Fibroblast of skin of right quadriceps (primary cell): ENCODE measurements at regions not wholly inside any gene's neighbourhood (a gene's known extent, or its start where the extent isn't known, plus 50 kb on each side); places are given as distances from the start of the nearest gene placed in this dataset.
A peak's percentile ranks its signal among the peaks of the same experiment; 100 is the strongest.
"Not testable (repeated sequence)": the region's sequence is repeated elsewhere in the genome, so short reads cannot be mapped to it uniquely, and the experiment has no call there.

Experiments used
- DNase-seq: peaks from one replicate; pipeline ENCODE4 v3.0.0-alpha.2; 2013

GRCh38 chr3:159238646-159239045 lies 436.8 kb downstream of the MFSD1 start:
- DNase-seq = peak; percentile 10

- peak; percentile 59 for DNase-seq
Observed at GRCh38 chr3:159239059-159239458, 437.2 kb downstream of the MFSD1 start.

GRCh38 chr3:159244933-159245332 lies 443.1 kb downstream of the MFSD1 start:
- DNase-seq = no peak

- DNase-seq = peak; percentile 44
Observed at GRCh38 chr3:159245871-159246270, 444.0 kb downstream of the MFSD1 start.

GRCh38 chr3:159246385-159246784 lies 444.5 kb downstream of the MFSD1 start:
- DNase-seq = no peak

- no peak for DNase-seq
Observed at GRCh38 chr3:159249472-159250174, 447.8 kb downstream of the MFSD1 start.

- DNase-seq = no peak
Observed at GRCh38 chr3:159250961-159251360, 449.1 kb downstream of the MFSD1 start.

- peak; percentile 87 for DNase-seq
Observed at GRCh38 chr3:159252274-159252673, 450.4 kb downstream of the MFSD1 start.

- DNase-seq = peak; percentile 70
Observed at GRCh38 chr3:159252772-159253384, 451.0 kb downstream of the MFSD1 start.

- DNase-seq = no peak
Observed at GRCh38 chr3:159253860-159254259, 452.0 kb downstream of the MFSD1 start.

- no peak for DNase-seq
Observed at GRCh38 chr3:159257954-159258353, 456.1 kb downstream of the MFSD1 start.

- DNase-seq = no peak
Observed at GRCh38 chr3:159258934-159259333, 457.1 kb downstream of the MFSD1 start.

GRCh38 chr3:159260049-159260662 lies 458.3 kb downstream of the MFSD1 start:
- DNase-seq = peak; percentile 78

GRCh38 chr3:159261333-159261732 lies 459.5 kb downstream of the MFSD1 start:
- DNase-seq = not testable (repeated sequence)

GRCh38 chr3:159263750-159264553 lies 462.1 kb downstream of the MFSD1 start:
- DNase-seq = peak; percentile 57

- no peak for DNase-seq
Observed at GRCh38 chr3:159265705-159266104, 463.9 kb downstream of the MFSD1 start.

- peak; percentile 28 for DNase-seq
Observed at GRCh38 chr3:159266779-159267178, 464.9 kb downstream of the MFSD1 start.

GRCh38 chr3:159271799-159272512 lies 470.1 kb downstream of the MFSD1 start:
- no peak for DNase-seq

- DNase-seq = no peak
Observed at GRCh38 chr3:159273070-159273469, 471.2 kb downstream of the MFSD1 start.

- DNase-seq = peak; percentile 52
Observed at GRCh38 chr3:159273608-159274007, 471.8 kb downstream of the MFSD1 start.

- no peak for DNase-seq
Observed at GRCh38 chr3:159275741-159276140, 473.9 kb downstream of the MFSD1 start.

- DNase-seq = no peak
Observed at GRCh38 chr3:159277814-159278213, 476.0 kb downstream of the MFSD1 start.
